ENCODE measurements at regions not wholly inside any gene's neighbourhood (a gene's known extent, or its start where the extent isn't known, plus 50 kb on each side); places are given as distances from the start of the nearest gene placed in this dataset.

DNA sequence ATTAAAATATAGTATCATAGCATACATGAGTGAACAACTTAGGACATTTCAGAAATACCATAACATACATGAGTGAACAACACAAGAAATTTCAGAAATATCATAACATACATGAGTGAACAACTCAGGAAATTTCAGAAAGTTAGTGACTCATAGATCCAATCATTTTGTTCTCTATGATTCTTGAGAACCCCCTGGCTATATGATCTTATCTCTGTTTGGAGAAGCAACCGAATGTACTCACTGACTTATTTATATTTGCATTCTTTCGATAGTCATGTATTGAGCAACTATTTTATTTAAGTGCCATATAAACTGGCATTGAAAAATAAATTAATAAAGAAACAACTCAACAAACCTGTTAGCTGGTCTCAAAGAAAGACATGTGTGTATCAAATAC, 251.1 kb downstream of the EFNB2 start:
- TF ChIP-seq POLR2A (IDR thresholded peaks at IDR 0.05) = no peak
- TF ChIP-seq, protein P1, sequence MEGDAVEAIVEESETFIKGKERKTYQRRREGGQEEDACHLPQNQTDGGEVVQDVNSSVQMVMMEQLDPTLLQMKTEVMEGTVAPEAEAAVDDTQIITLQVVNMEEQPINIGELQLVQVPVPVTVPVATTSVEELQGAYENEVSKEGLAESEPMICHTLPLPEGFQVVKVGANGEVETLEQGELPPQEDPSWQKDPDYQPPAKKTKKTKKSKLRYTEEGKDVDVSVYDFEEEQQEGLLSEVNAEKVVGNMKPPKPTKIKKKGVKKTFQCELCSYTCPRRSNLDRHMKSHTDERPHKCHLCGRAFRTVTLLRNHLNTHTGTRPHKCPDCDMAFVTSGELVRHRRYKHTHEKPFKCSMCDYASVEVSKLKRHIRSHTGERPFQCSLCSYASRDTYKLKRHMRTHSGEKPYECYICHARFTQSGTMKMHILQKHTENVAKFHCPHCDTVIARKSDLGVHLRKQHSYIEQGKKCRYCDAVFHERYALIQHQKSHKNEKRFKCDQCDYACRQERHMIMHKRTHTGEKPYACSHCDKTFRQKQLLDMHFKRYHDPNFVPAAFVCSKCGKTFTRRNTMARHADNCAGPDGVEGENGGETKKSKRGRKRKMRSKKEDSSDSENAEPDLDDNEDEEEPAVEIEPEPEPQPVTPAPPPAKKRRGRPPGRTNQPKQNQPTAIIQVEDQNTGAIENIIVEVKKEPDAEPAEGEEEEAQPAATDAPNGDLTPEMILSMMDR (IDR thresholded peaks at IDR 0.05) = no peak
